ENCODE measurements at regions not wholly inside any gene's neighbourhood (a gene's known extent, or its start where the extent isn't known, plus 50 kb on each side); places are given as distances from the start of the nearest gene placed in this dataset.

DNA sequence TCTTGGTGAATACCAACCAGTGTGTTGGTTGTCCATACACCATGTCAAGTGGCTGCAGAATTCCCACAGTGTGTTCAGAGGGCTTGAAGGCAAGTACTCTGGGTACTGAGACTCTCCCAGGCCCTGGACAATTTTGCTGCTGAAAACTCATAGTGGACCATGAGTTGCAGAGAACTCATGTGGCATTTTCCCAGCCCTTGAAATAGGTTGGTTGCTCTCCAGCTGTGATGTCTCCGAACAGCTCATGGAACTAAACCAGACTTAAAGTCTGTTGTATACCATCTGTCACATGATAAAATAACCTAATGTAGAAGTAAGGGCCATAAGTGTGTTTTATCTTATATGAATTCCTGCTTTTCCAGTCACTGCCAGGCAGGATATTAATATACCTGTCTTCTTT lies 67.8 kb downstream of the RGS2 start:
- TF ChIP-seq WRNIP1 (IDR thresholded peaks at IDR 0.05; ENCODE audit: borderline replicate concordance, low read depth, low read length), result no peak
- TF ChIP-seq CHD1 (IDR thresholded peaks at IDR 0.05; ENCODE audit: low read depth, low read length), result no peak
- no peak for TF ChIP-seq EP300 (IDR thresholded peaks at IDR 0.05; ENCODE audit: borderline replicate concordance in 1 of 2, control insufficient read depth in 1 of 2, low read depth in 2 of 2, low read length in 2 of 2)
- TF ChIP-seq RBBP5 (conservative IDR thresholded peaks at IDR 0.05), result no peak
- TF ChIP-seq MYC (IDR thresholded peaks at IDR 0.05; ENCODE audit: insufficient read depth, insufficient read length, insufficient replicate concordance, low read length, severe bottlenecking), result no peak

Measured in GM12878 (cell line).